CMK (cell line): ENCODE measurements at regions not wholly inside any gene's neighbourhood (a gene's known extent, or its start where the extent isn't known, plus 50 kb on each side); places are given as distances from the start of the nearest gene placed in this dataset.

Experiments used
- DNase-seq: peaks from one replicate; pipeline ENCODE4 v3.0.0-alpha.2; 2010; ENCODE audit warnings: low read depth

GRCh38 chr3:189049458-189050236, 122.1 kb upstream of the TPRG1 start:
- DNase-seq: no peak

- DNase-seq: no peak
Measured at GRCh38 chr3:189053322-189053721, 118.4 kb upstream of the TPRG1 start.

- no peak for DNase-seq
Measured at GRCh38 chr3:189056646-189057335, 115.0 kb upstream of the TPRG1 start.

GRCh38 chr3:189057369-189057768, 114.4 kb upstream of the TPRG1 start:
- no peak for DNase-seq

- DNase-seq: no peak
Measured at GRCh38 chr3:189058071-189058470, 113.7 kb upstream of the TPRG1 start.

- DNase-seq: no peak
Measured at GRCh38 chr3:189070965-189071364, 100.8 kb upstream of the TPRG1 start.

DNA sequence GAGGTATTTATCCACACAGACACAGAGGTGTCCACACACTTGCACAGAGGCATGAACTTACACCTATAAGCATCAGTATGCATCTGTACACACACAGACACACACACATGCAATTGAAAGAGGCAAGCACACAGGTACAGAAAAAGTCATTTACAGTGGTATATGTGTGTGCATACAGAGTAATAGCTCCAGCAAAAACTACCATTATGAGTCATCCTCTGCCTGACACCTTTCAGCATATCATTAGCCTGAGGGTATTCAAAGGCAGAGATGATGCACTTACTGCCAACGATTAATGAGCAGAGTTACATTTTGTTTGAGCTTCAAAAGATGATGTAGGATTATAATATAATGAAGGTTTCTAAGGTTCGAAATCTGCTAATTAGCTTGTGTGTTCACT, 100.3 kb upstream of the TPRG1 start:
- no peak for DNase-seq

DNA sequence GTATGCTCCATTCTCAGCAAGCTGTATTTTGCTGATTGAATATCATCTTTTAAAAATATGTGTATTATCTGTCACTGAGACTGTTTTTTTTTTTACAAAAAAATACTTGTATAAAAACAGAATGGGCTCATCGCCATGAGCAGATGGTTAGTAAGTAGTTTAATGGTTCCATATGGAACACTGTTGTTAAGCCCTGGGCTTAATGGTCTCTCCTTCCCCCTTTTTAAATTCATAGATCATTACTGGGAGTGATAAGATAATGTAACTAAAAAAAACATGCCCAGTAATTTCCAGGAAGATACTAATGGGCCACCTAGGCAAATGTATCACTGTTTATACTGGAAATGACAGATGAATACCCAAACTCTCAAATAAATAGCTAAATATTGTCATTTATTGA, 95.3 kb upstream of the TPRG1 start:
- no peak for DNase-seq

GRCh38 chr3:189080745-189081144, 91.0 kb upstream of the TPRG1 start:
- DNase-seq: no peak

DNA sequence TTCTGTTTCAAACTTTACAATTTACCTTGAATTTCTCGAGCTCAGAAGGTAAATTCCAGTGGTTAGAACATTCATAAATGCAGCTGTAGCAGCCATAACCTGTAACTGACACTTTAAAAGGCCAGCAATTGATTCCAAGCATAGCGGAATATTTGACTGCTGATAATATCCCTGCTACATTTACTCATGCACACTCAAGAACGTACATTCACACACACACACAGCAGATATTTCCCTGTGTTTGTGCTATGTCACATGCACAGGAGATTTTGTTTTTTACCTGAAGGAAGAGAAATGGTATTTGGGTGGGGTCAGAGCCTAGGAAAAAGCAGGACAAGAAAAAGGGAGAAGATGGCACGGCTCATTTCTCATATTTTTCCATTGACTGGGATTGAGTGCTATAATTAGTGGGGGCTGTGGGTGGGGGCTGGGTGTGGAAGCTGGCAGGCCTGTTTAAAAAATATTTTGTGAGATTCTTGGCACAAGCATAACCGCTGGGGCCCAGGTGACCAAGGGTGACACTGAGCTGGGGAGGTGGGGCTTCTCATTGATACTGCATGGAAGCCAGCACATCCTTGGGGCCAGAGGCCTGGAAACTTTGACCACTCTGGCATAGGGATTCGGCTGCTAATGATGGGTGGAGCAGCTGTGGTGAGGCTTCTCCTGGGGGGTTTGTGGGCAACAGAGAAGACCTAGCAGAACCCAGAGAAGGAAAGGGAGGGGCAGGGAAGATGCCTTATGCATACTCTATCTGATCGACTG, 88.9 kb upstream of the TPRG1 start:
- DNase-seq: no peak

DNA sequence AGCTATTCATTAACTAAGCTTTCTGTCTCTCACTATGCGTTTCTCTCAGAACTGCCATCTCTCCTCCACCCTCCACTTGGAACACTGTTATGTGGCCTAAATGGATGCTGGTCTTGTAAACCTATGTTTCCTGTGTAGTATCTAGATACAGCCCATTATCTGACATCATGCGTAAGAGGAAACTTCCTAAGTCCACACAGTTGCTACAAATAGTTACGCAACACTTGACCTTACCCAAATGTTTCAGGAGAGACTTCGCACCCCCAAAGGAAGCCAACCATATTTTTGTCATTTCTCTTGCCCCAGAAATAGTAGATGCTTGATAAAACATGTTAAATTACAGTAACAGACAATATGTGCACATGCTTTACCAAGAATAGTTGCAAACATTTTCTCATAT, 87.2 kb upstream of the TPRG1 start:
- no peak for DNase-seq

DNA sequence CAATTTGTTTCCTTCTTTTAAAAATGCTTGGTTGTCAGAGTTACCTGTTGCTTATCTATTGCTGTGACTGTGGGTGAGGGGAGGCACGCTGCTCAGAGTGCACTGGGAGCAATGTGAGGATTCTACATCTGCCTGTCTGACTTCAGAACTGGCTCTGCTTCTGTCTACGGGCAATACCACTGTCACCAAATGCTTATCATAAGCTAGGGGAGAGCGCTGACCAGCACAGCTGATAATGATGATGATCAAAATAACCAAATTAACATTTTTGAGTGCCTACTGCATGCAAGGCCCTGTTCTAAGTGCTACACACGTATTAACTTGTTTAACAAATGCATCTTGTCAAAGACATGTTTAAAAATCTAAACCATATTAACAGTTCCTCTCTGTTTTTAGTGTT, 79.2 kb upstream of the TPRG1 start:
- DNase-seq: no peak

- no peak for DNase-seq
Measured at GRCh38 chr3:189094539-189094938, 77.2 kb upstream of the TPRG1 start.

DNA sequence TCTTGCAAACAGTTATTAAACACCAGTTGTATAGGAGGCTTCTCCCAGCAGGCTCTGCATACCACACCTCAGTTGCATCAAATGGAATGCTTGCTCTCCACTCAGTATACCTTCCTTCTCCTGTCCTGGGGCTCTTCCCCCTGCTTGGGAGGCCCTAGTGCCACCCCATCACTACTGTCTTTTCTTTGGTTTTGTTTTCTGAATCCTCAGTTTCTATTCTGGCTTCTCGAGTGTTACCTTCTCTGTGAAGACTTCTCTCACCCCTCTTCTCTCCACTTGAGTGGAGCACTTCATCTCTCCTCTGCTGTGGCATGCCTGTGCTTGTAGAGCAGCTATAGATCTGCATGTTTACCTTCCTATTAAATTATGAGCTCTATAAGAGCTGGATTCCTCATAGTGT, 75.7 kb upstream of the TPRG1 start:
- no peak for DNase-seq

GRCh38 chr3:189099031-189099471, 72.7 kb upstream of the TPRG1 start:
- DNase-seq: no peak

DNA sequence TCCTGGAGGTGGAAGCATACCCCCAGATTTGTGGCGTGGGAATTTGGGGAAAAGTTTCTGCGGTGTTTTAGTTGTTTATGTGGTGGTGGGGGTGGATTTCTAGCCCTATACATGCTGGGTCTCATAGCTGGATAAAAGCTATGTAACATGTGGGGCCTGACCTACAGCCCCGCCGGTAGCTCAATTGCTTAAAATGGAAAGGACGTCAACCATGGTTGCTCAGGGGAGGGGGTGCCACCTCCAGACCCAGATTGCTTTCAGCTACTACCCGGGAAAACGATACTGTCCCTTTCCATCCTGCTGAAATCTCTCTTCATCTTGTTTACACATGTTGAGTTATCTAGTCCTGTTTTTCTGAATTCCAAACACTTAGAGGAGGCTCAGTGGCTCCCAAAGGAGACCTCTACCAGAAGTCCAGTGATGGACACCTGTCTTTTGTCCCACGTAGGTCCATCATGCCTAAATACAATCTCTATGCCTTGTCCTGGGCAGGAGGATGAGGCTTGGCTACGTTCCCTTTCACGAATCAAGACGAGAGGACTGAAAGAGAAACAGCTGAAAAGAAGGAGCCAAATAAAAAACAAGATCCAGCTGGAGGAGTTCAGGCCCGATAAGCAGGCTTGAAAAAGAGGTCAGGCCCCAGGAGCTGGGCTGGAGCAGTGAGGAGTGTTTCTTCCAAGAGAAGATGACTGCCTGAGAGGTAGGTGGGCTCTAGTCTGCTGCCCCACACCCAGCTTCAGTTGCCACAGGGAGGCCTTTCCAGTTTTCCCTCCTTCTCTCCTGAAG, 72.1 kb upstream of the TPRG1 start:
- no peak for DNase-seq

- DNase-seq: no peak
Measured at GRCh38 chr3:189100866-189101265, 70.9 kb upstream of the TPRG1 start.

DNA sequence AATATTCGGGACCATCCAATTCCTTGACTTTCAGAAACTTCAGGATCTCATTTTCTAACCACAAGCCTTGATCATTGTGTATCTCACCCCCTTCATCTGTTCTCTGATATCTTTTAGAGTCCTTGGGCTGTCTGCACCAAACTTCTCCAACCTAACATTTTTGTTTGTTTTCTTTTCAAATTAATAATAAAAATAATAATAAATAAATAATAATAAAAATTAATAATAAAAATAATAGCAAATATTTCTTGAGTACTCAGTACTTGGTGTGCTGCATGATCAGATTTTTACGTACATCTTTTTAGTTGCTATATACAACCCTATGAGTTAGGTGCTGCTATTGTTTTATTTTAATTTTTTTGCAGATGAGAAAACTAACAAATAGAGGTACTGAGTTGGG, 70.2 kb upstream of the TPRG1 start:
- no peak for DNase-seq

- no peak for DNase-seq
Measured at GRCh38 chr3:189103208-189103607, 68.6 kb upstream of the TPRG1 start.

DNA sequence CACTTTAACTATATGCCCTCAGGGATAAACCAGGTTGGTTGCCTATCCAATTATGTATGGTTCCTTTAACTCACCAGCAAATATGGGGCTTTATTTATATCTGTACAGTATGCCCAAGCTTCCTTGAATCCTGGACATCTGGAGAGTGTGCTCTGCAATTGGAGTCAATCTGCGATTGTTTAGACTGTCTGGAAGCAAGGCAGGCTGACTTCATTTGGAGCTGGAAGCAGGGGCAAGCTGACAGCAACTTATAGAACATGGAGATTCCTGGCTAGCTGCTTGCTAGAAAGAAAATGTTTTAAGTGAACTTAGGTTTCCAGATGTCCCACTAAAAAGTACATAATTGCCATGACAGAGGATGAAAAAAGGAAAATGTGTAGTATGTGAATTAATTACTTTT, 63.7 kb upstream of the TPRG1 start:
- no peak for DNase-seq

DNA sequence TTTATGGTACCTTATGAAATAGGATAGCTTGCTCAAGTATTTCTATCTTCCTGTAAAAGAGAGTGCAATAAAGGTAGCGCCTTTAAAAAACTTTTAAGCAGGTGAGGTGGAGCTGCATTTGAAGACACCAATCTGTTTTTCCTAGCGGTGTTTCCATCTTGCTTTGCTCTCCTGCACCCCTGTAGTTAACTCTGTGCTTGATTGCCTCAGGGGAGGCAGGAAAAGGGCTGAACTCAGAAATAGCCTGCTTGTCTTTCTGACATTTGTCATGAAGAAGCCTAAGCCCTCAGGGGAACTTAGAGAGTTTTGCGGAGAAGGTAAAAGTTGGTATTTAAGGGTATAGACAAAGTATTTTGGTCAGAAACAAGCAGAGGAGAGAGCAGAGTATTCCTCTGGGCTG, 63.0 kb upstream of the TPRG1 start:
- DNase-seq: no peak

DNA sequence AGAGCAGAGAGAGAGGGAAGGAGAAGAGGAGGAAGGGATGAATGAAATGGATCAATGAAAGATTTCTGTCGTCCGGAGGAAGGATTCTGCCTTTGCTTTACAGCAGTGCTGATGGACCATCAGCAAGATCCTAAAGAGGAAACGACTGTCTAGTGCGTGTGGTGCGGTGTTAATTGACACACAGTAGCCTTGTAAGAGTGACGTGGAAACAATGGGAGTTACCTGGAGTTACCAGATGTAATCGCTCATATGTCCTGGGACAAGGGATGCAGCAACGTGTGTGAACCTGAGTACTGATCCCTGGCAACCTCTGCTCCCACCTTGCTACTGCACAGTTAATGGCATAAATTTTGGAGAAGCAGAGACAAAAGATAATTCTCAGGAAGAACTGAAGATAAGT, 62.6 kb upstream of the TPRG1 start:
- DNase-seq: no peak
